Fibroblast of villous mesenchyme (primary cell): ENCODE measurements at regions not wholly inside any gene's neighbourhood (a gene's known extent, or its start where the extent isn't known, plus 50 kb on each side); places are given as distances from the start of the nearest gene placed in this dataset.
"Not testable (repeated sequence)": the region's sequence is repeated elsewhere in the genome, so short reads cannot be mapped to it uniquely, and the experiment has no call there.

Experiments used
- DNase-seq: peaks from one replicate; pipeline ENCODE4 v3.0.0-alpha.2; 2010; ENCODE audit warnings: low read depth
- H3K4me3 ChIP-seq: 2 replicates; pipeline ENCODE4 v1.5.1; 2011; ENCODE audit warnings: low read depth, mild to moderate bottlenecking, low read length
- TF ChIP-seq, protein P1 (sequence below): IDR thresholded peaks from 2 replicates; pipeline ENCODE4 v1.5.1; 2012; ENCODE audit warnings: low read depth, mild to moderate bottlenecking, low read length; ENCODE audit not compliant: insufficient read depth

GRCh38 chr5:2068531-2068930 is 185.8 kb upstream of the IRX4 start:
- TF ChIP-seq, protein P1, sequence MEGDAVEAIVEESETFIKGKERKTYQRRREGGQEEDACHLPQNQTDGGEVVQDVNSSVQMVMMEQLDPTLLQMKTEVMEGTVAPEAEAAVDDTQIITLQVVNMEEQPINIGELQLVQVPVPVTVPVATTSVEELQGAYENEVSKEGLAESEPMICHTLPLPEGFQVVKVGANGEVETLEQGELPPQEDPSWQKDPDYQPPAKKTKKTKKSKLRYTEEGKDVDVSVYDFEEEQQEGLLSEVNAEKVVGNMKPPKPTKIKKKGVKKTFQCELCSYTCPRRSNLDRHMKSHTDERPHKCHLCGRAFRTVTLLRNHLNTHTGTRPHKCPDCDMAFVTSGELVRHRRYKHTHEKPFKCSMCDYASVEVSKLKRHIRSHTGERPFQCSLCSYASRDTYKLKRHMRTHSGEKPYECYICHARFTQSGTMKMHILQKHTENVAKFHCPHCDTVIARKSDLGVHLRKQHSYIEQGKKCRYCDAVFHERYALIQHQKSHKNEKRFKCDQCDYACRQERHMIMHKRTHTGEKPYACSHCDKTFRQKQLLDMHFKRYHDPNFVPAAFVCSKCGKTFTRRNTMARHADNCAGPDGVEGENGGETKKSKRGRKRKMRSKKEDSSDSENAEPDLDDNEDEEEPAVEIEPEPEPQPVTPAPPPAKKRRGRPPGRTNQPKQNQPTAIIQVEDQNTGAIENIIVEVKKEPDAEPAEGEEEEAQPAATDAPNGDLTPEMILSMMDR, result no peak

GRCh38 chr5:2066373-2066772 is 183.6 kb upstream of the IRX4 start:
- TF ChIP-seq, protein P1, result no peak
- H3K4me3 ChIP-seq, result no peak overlapping the region
- DNase-seq, result no peak

More at GRCh38 chr5:2068531-2068930, 185.8 kb upstream of the IRX4 start:
- DNase-seq, result no peak
- H3K4me3 ChIP-seq, result no peak overlapping the region

DNA sequence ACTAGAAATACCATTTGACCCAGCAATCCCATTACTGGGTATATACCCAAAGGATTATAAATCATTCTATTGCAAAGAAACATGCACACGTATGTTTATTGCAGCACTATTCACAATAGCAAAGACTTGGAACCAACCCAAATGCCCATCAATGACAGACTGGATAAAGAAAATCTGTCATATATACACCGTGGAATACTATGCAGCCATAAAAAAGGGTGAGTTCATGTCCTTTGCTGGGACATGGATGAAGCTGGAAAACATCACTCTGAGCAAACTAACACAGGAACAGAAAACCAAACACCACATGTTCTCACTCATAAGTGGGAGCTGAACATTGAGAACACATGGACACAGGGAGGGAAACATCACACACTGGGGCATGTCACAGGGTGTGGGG is 180.7 kb upstream of the IRX4 start:
- DNase-seq, H3K4me3 ChIP-seq: not testable (repeated sequence)

DNA sequence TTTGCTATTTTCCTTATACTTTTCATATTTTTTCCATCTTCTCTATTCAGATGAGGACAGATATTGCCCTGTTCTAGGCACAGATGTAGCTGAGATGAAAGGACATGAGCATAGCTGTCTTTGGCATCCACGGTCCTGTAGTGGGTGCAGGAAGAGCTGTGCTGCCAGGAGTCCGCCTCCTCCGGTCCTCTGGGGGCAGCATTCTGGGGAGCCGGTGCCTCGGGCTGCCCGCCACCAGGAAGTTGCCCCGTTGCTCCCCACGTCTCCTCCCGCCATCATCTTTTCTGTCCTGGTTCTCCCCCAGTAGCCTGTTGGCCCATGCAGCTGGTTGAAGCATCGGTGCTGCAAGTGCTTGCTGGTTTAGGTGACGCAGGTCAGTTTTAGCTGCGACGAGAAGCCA is 170.0 kb upstream of the IRX4 start:
- TF ChIP-seq, protein P1, result no peak
- no peak for DNase-seq
- no peak overlapping the region for H3K4me3 ChIP-seq

DNA sequence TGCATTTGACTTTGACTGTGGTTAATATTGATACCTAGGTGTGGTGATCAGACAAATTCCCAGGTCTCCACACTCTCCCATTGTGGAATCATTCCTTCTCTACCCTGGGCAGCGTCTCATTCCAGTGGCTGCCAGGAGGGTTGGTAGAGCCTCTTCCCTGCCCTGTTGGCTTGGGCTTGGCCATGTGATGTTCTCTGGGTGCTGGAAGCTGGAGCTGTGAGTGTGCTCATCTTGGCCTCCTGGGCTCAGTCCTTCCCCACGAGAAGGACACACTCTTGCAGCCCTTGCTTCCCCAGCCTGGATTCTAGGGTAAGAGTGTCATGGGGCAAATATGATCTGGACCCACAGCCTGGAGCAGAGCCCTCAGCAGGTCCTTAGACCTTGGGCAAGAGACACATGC is 167.2 kb upstream of the IRX4 start:
- no peak overlapping the region for H3K4me3 ChIP-seq
- DNase-seq, result no peak
- TF ChIP-seq, protein P1, result no peak

DNA sequence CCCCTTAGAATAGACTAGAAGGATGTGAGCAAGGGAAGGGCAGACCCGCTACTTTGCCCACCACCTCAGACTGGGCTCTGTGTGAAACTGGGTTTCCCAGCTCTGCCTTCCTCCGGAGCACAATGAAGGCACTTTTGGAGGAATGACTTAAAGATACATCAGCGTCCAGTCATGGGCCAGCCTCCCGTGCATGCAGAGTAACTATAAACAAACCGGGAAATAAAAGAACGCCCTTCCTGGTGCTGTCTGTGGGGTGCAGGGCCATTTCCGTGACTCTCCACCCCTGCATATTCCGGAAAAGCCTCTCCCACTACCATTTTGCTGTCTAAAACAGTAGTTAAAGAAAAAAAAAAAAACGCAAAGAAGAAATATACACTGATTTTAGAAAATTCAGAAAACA is 165.9 kb upstream of the IRX4 start:
- no peak for DNase-seq
- no peak overlapping the region for H3K4me3 ChIP-seq
- TF ChIP-seq, protein P1, result no peak

- no peak for DNase-seq
- TF ChIP-seq, protein P1, result no peak
These were observed 164.7 kb upstream of the IRX4 start for GRCh38 chr5:2047341-2047927.

GRCh38 chr5:2044041-2044440 is 161.3 kb upstream of the IRX4 start:
- no peak overlapping the region for H3K4me3 ChIP-seq
- TF ChIP-seq, protein P1, result no peak
- no peak for DNase-seq

More at GRCh38 chr5:2047341-2047927, 164.7 kb upstream of the IRX4 start:
- no peak overlapping the region for H3K4me3 ChIP-seq
